Calu3 (cell line): ENCODE measurements at regions not wholly inside any gene's neighbourhood (a gene's known extent, or its start where the extent isn't known, plus 50 kb on each side); places are given as distances from the start of the nearest gene placed in this dataset.

Source experiments
- BruUV-seq: library from RNA; stranded (reverse); fragments of 400-500 nt; replicated peaks from 2 replicates; lab custom pipeline; 2021; lab: Mats Ljungman, UMichigan
- CTCF ChIA-PET: fragments of 300-600 bp; sonication (Branson Sonifier 250); formaldehyde crosslinking; loops from one replicate; lab custom pipeline; 2022; ENCODE audit warnings: antibody characterized with exemption; lab: Charles Lee
- DNase-seq: peaks from one replicate; pipeline ENCODE4 v3.0.0; 2022
- H3K27ac Mint-ChIP-seq: one replicate; pipeline ENCODE4 v1.8.0; 2022; ENCODE audit warnings: mixed read lengths; ENCODE audit not compliant: unreplicated experiment
- H3K27me3 Mint-ChIP-seq: one replicate; pipeline ENCODE4 v1.8.0; 2022; ENCODE audit warnings: mixed read lengths; ENCODE audit not compliant: unreplicated experiment
- H3K36me3 Mint-ChIP-seq: one replicate; pipeline ENCODE4 v1.8.0; 2022; ENCODE audit warnings: mild to moderate bottlenecking, moderate library complexity, mixed read lengths; ENCODE audit not compliant: insufficient read depth, unreplicated experiment
- H3K4me1 Mint-ChIP-seq: one replicate; pipeline ENCODE4 v1.8.0; 2022; ENCODE audit warnings: mild to moderate bottlenecking, low read depth, mixed read lengths; ENCODE audit not compliant: unreplicated experiment
- H3K4me3 Mint-ChIP-seq: one replicate; pipeline ENCODE4 v1.8.0; 2022; ENCODE audit warnings: mild to moderate bottlenecking, low read depth, moderate library complexity, mixed read lengths; ENCODE audit not compliant: unreplicated experiment
- H3K9me3 Mint-ChIP-seq: one replicate; pipeline ENCODE4 v1.8.0; 2022; ENCODE audit warnings: low read depth, mixed read lengths; ENCODE audit not compliant: unreplicated experiment
- CTCF ChIP-seq: fragments of 200-600 bp; IDR thresholded peaks from one replicate; pipeline ENCODE4 v1.8.0; 2022; ENCODE audit warnings: antibody characterized with exemption; ENCODE audit not compliant: unreplicated experiment
- intact Hi-C: fragments of 100-400 bp; cut with micrococcal nuclease; formaldehyde crosslinking; loops from one replicate; pipeline ENCODE4 v1.10.0; 2022; ENCODE audit not compliant: unreplicated experiment

- Mint-ChIP-seq H3K36me3 (no peaks in the 10 kb centered on the region), H3K4me3 (no peak overlapping the region), H3K4me1 (no peaks in the 10 kb centered on the region), H3K9me3 (peaks cover 18% of the 10 kb centered on the region), H3K27me3 (no peaks in the 10 kb centered on the region), H3K27ac (no peak overlapping the region)
- DNase-seq: no peak
- intact Hi-C loops: no loop called here
- CTCF ChIA-PET: interaction anchor here (0.6 kb wide), 1 partner anchor 1206 kb away, joined by 3 read pairs; no protein-coding TSS in a partner anchor
- TF ChIP-seq CTCF: no peak
- no TSS peak for BruUV-seq
These were observed 381.3 kb upstream of the LARGE1 start for GRCh38 chr22:34301569-34301968.

- intact Hi-C loops: no loop called here
- no peaks in the 10 kb centered on the region for H3K4me1 Mint-ChIP-seq
- peaks cover 14% of the 10 kb centered on the region for H3K9me3 Mint-ChIP-seq
- no peaks in the 10 kb centered on the region for H3K36me3 Mint-ChIP-seq
- BruUV-seq: no TSS peak
- no peak for TF ChIP-seq CTCF
- no peaks in the 10 kb centered on the region for H3K27me3 Mint-ChIP-seq
- no peak overlapping the region for H3K4me3 Mint-ChIP-seq
- no peak overlapping the region for H3K27ac Mint-ChIP-seq
- CTCF ChIA-PET: no interaction called here
- DNase-seq: no peak
These were observed 383.4 kb upstream of the LARGE1 start for GRCh38 chr22:34303656-34304055.

DNA sequence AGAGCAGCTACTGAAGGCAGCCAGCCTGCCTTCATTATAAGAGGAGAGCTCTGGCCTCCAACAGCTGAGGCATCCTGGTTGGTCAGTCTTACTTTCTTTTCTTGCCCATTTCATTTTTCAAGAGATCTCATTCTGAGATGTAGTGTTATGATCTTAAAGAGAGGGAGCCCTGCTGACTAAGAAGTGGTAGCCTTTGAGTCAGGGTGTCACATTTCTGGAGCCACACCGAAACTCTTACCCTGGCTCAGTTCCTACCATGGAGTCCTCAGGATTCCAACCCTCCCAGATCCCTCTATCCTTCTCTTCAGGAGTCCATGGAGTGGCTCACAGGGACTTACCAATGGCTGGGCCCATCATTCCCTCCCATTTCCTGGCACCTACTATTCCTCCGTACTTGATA is 386.1 kb upstream of the LARGE1 start:
- Mint-ChIP-seq H3K4me1 (no peaks in the 10 kb centered on the region), H3K9me3 (peaks cover 22% of the 10 kb centered on the region), H3K27ac (no peak overlapping the region), H3K4me3 (no peak overlapping the region), H3K36me3 (no peaks in the 10 kb centered on the region), H3K27me3 (no peaks in the 10 kb centered on the region)
- no TSS peak for BruUV-seq
- intact Hi-C loops: no loop called here
- CTCF ChIA-PET: interaction anchor here (0.5 kb wide), 1 partner anchor 710 kb away, joined by 4 read pairs; no protein-coding TSS in a partner anchor
- DNase-seq: no peak
- TF ChIP-seq CTCF: no peak

GRCh38 chr22:34308101-34308500 is 387.8 kb upstream of the LARGE1 start:
- no TSS peak for BruUV-seq
- CTCF ChIA-PET: no interaction called here
- no peak overlapping the region for H3K27ac Mint-ChIP-seq
- H3K36me3 Mint-ChIP-seq: no peaks in the 10 kb centered on the region
- TF ChIP-seq CTCF: no peak
- intact Hi-C loops: no loop called here
- H3K4me1 Mint-ChIP-seq: no peaks in the 10 kb centered on the region
- no peak overlapping the region for H3K4me3 Mint-ChIP-seq
- no peaks in the 10 kb centered on the region for H3K27me3 Mint-ChIP-seq
- H3K9me3 Mint-ChIP-seq: peaks cover 22% of the 10 kb centered on the region
- DNase-seq: no peak
